SK-N-SH treated with all-trans-retinoic acid at 6 μM for 48 hours (cell line): ENCODE measurements at regions not wholly inside any gene's neighbourhood (a gene's known extent, or its start where the extent isn't known, plus 50 kb on each side); places are given as distances from the start of the nearest gene placed in this dataset.

Experiments
- ARNTL ChIP-seq: fragments of 450-650 bp; formaldehyde crosslinking; IDR thresholded peaks from 2 replicates; pipeline ENCODE4 v1.5.0; 2020; ENCODE audit warnings: low read depth, mild to moderate bottlenecking, moderate library complexity, borderline replicate concordance
- RARB ChIP-seq: fragments of 250-450 bp; sonication (Bioruptor Pico); IDR thresholded peaks from 2 replicates; pipeline ENCODE4 v1.8.0; 2021; ENCODE audit warnings: mild to moderate bottlenecking, moderate library complexity
- ZC3H10 ChIP-seq: fragments of 250-450 bp; sonication (Bioruptor Pico); IDR thresholded peaks from 2 replicates; pipeline ENCODE4 v1.5.1; 2021; ENCODE audit warnings: mild to moderate bottlenecking, moderate library complexity
- ZNF70 ChIP-seq: fragments of 450-650 bp; formaldehyde crosslinking; IDR thresholded peaks from 2 replicates; pipeline ENCODE4 v1.5.0; 2020; ENCODE audit warnings: mild to moderate bottlenecking, moderate library complexity

GRCh38 chr14:41073544-41073943, 533.1 kb upstream of the LRFN5 start:
- TF ChIP-seq ZNF70 (no peak), ZC3H10 (CRISPR knock-in tag) (no peak), ARNTL (CRISPR knock-in tag) (no peak), RARB (CRISPR knock-in tag) (no peak)
